ENCODE measurements at regions not wholly inside any gene's neighbourhood (a gene's known extent, or its start where the extent isn't known, plus 50 kb on each side); places are given as distances from the start of the nearest gene placed in this dataset.

- TF ChIP-seq CTCF (IDR thresholded peaks at IDR 0.05; ENCODE audit: insufficient read depth, low read length, severe bottlenecking) = no peak
- peak; percentile 46 for DNase-seq (ENCODE audit: low read depth)
- Histone ChIP-seq H3K27me3 (ENCODE audit: control insufficient read depth, insufficient read depth, low read length) (no peaks in the 10 kb centered on the region), H3K36me3 (ENCODE audit: control insufficient read depth, insufficient read depth, low read length) (no peaks in the 10 kb centered on the region), H3K4me3 (ENCODE audit: low read depth, low read length) (no peak overlapping the region)
- FAIRE-seq = no peak
Observed at GRCh38 chr3:20574746-20575145, 388.7 kb upstream of the SGO1 start.

- no peak for DNase-seq (ENCODE audit: low read depth)
- Histone ChIP-seq H3K4me3 (ENCODE audit: low read depth, low read length) (no peak overlapping the region), H3K36me3 (ENCODE audit: control insufficient read depth, insufficient read depth, low read length) (no peaks in the 10 kb centered on the region), H3K27me3 (ENCODE audit: control insufficient read depth, insufficient read depth, low read length) (no peaks in the 10 kb centered on the region)
- no peak for FAIRE-seq
- no peak for TF ChIP-seq CTCF (IDR thresholded peaks at IDR 0.05; ENCODE audit: insufficient read depth, low read length, severe bottlenecking)
Observed at GRCh38 chr3:20573175-20573574, 387.2 kb upstream of the SGO1 start.

GRCh38 chr3:20572473-20572872 lies 386.5 kb upstream of the SGO1 start:
- no peak for DNase-seq (ENCODE audit: low read depth)
- Histone ChIP-seq H3K27me3 (ENCODE audit: control insufficient read depth, insufficient read depth, low read length) (no peaks in the 10 kb centered on the region), H3K4me3 (ENCODE audit: low read depth, low read length) (no peak overlapping the region), H3K36me3 (ENCODE audit: control insufficient read depth, insufficient read depth, low read length) (no peaks in the 10 kb centered on the region)
- no peak for TF ChIP-seq CTCF (IDR thresholded peaks at IDR 0.05; ENCODE audit: insufficient read depth, low read length, severe bottlenecking)
- FAIRE-seq = no peak

GRCh38 chr3:20569310-20569709 lies 383.3 kb upstream of the SGO1 start:
- TF ChIP-seq CTCF (IDR thresholded peaks at IDR 0.05; ENCODE audit: insufficient read depth, low read length, severe bottlenecking) = no peak

GRCh38 chr3:20564966-20565365 lies 379.0 kb upstream of the SGO1 start:
- Histone ChIP-seq H3K27me3 (ENCODE audit: control insufficient read depth, insufficient read depth, low read length) (no peaks in the 10 kb centered on the region), H3K36me3 (ENCODE audit: control insufficient read depth, insufficient read depth, low read length) (no peaks in the 10 kb centered on the region), H3K4me3 (ENCODE audit: low read depth, low read length) (no peak overlapping the region)
- DNase-seq (ENCODE audit: low read depth) (no peak), FAIRE-seq (no peak)
- no peak for TF ChIP-seq CTCF (IDR thresholded peaks at IDR 0.05; ENCODE audit: insufficient read depth, low read length, severe bottlenecking)

More at GRCh38 chr3:20569310-20569709, 383.3 kb upstream of the SGO1 start:
- FAIRE-seq = no peak
- Histone ChIP-seq H3K27me3 (ENCODE audit: control insufficient read depth, insufficient read depth, low read length) (no peaks in the 10 kb centered on the region), H3K36me3 (ENCODE audit: control insufficient read depth, insufficient read depth, low read length) (no peaks in the 10 kb centered on the region), H3K4me3 (ENCODE audit: low read depth, low read length) (no peak overlapping the region)
- no peak for DNase-seq (ENCODE audit: low read depth)

- Histone ChIP-seq H3K36me3 (ENCODE audit: control insufficient read depth, insufficient read depth, low read length) (no peaks in the 10 kb centered on the region), H3K4me3 (ENCODE audit: low read depth, low read length) (no peak overlapping the region), H3K27me3 (ENCODE audit: control insufficient read depth, insufficient read depth, low read length) (no peaks in the 10 kb centered on the region)
- TF ChIP-seq CTCF (IDR thresholded peaks at IDR 0.05; ENCODE audit: insufficient read depth, low read length, severe bottlenecking) = no peak
- DNase-seq (ENCODE audit: low read depth) = no peak
- no peak for FAIRE-seq
Observed at GRCh38 chr3:20563985-20564384, 378.0 kb upstream of the SGO1 start.

Measured in bronchial epithelial cell (primary cell).